Osteocyte (in vitro differentiated cells): ENCODE measurements at regions not wholly inside any gene's neighbourhood (a gene's known extent, or its start where the extent isn't known, plus 50 kb on each side); places are given as distances from the start of the nearest gene placed in this dataset.

Source experiments
- DNase-seq: peaks from one replicate; pipeline ENCODE4 v3.0.0; 2021; ENCODE audit warnings: mixed read lengths; ENCODE audit not compliant: unreplicated experiment; ENCODE audit errors: extremely low spot score
- H3K27ac Mint-ChIP-seq: one replicate; pipeline ENCODE4 v1.8.0; 2021; ENCODE audit warnings: mild to moderate bottlenecking, mixed read lengths; ENCODE audit not compliant: unreplicated experiment
- H3K27me3 Mint-ChIP-seq: one replicate; pipeline ENCODE4 v1.8.0; 2021; ENCODE audit warnings: mixed read lengths; ENCODE audit not compliant: unreplicated experiment
- H3K36me3 Mint-ChIP-seq: one replicate; pipeline ENCODE4 v1.8.0; 2021; ENCODE audit warnings: mixed read lengths; ENCODE audit not compliant: unreplicated experiment
- H3K4me1 Mint-ChIP-seq: one replicate; pipeline ENCODE4 v1.8.0; 2021; ENCODE audit warnings: mixed read lengths; ENCODE audit not compliant: unreplicated experiment
- H3K4me3 Mint-ChIP-seq: one replicate; pipeline ENCODE4 v1.8.0; 2021; ENCODE audit warnings: mild to moderate bottlenecking, moderate library complexity, mixed read lengths; ENCODE audit not compliant: unreplicated experiment
- H3K9me3 Mint-ChIP-seq: one replicate; pipeline ENCODE4 v1.8.0; 2021; ENCODE audit warnings: mixed read lengths; ENCODE audit not compliant: unreplicated experiment
- CTCF ChIP-seq: fragments of 200-600 bp; sonication (generic); IDR thresholded peaks from 2 replicates; pipeline ENCODE4 v1.5.0; 2021; ENCODE audit warnings: antibody characterized with exemption, mild to moderate bottlenecking, moderate library complexity

GRCh38 chr3:33947272-33948195, 149.1 kb downstream of the PDCD6IP start:
- no peaks in the 10 kb centered on the region for H3K36me3 Mint-ChIP-seq
- H3K27me3 Mint-ChIP-seq: peaks cover 27% of the 10 kb centered on the region
- H3K27ac Mint-ChIP-seq: no peak overlapping the region
- H3K4me3 Mint-ChIP-seq: no peak overlapping the region
- no peak for DNase-seq
- H3K4me1 Mint-ChIP-seq: no peaks in the 10 kb centered on the region
- TF ChIP-seq CTCF: no peak
- H3K9me3 Mint-ChIP-seq: no peaks in the 10 kb centered on the region

GRCh38 chr3:33949074-33949473, 150.6 kb downstream of the PDCD6IP start:
- no peak overlapping the region for H3K27ac Mint-ChIP-seq
- no peak overlapping the region for H3K4me3 Mint-ChIP-seq
- no peaks in the 10 kb centered on the region for H3K36me3 Mint-ChIP-seq
- peaks cover 31% of the 10 kb centered on the region for H3K27me3 Mint-ChIP-seq
- H3K4me1 Mint-ChIP-seq: no peaks in the 10 kb centered on the region
- H3K9me3 Mint-ChIP-seq: no peaks in the 10 kb centered on the region
- TF ChIP-seq CTCF: no peak
- DNase-seq: no peak

GRCh38 chr3:33954956-33955355, 156.5 kb downstream of the PDCD6IP start:
- no peak overlapping the region for H3K27ac Mint-ChIP-seq
- TF ChIP-seq CTCF: peak; percentile 46
- H3K27me3 Mint-ChIP-seq: peaks cover 16% of the 10 kb centered on the region
- H3K4me3 Mint-ChIP-seq: no peak overlapping the region
- DNase-seq: no peak
- H3K9me3 Mint-ChIP-seq: no peaks in the 10 kb centered on the region
- peaks cover 2% of the 10 kb centered on the region for H3K4me1 Mint-ChIP-seq
- no peaks in the 10 kb centered on the region for H3K36me3 Mint-ChIP-seq

GRCh38 chr3:33956206-33956605, 157.8 kb downstream of the PDCD6IP start:
- Mint-ChIP-seq H3K4me3 (no peak overlapping the region), H3K36me3 (no peaks in the 10 kb centered on the region), H3K9me3 (no peaks in the 10 kb centered on the region), H3K27me3 (peaks cover 15% of the 10 kb centered on the region), H3K27ac (no peak overlapping the region), H3K4me1 (peaks cover 2% of the 10 kb centered on the region)
- no peak for DNase-seq
- TF ChIP-seq CTCF: no peak

GRCh38 chr3:33956776-33957175, 158.3 kb downstream of the PDCD6IP start:
- Mint-ChIP-seq H3K27me3 (peaks cover 10% of the 10 kb centered on the region), H3K9me3 (no peaks in the 10 kb centered on the region), H3K4me1 (peaks cover 2% of the 10 kb centered on the region), H3K27ac (no peak overlapping the region), H3K36me3 (no peaks in the 10 kb centered on the region), H3K4me3 (no peak overlapping the region)
- TF ChIP-seq CTCF: no peak
- no peak for DNase-seq
